ENCODE measurements at regions not wholly inside any gene's neighbourhood (a gene's known extent, or its start where the extent isn't known, plus 50 kb on each side); places are given as distances from the start of the nearest gene placed in this dataset.

DNA sequence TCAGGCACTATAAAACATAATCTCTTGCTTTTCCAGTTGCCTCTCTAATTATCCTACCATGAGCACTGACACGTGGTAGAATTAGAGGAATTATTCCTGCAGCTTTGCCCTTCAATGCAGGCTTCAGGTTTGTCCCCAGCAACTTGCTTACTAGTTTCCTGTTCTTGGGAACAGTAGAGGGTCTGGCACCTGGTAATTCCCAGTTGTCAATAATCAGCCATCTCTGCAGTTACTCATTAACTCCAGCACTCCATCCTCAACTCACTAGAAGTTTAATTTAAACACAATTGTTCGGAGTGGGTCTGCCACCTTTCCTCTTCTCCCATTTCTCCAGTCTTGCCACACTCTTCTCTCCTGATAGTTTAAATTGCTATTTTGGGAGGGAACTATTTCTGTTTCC, 324.3 kb upstream of the KIAA1217 start:
- Histone ChIP-seq H3K79me1 (ENCODE audit: low read depth, low read length) (no peaks in the 10 kb centered on the region), H3K14ac (ENCODE audit: insufficient read length) (no peak overlapping the region), H2BK5ac (ENCODE audit: low read depth, low read length) (no peak overlapping the region), H3K9ac (replicated peaks in 1 of 4; ENCODE audit: extremely low read depth in 1 of 4, low read depth in 3 of 4, low read length in 3 of 4) (no peak overlapping the region), H3K4me3 (ENCODE audit: extremely low read depth in 1 of 4, insufficient read depth in 2 of 4, low read depth in 3 of 4, low read length in 4 of 4) (no peak overlapping the region), H3K79me2 (ENCODE audit: control insufficient read depth in 1 of 2, insufficient read depth in 2 of 2, low read length in 2 of 2) (no peaks in the 10 kb centered on the region), H3K18ac (ENCODE audit: extremely low read depth, low read length) (no peak overlapping the region), H3K4me2 (ENCODE audit: insufficient read depth in 1 of 2, low read depth in 2 of 2, low read length in 2 of 2) (no peak overlapping the region), H2AK5ac (ENCODE audit: low read depth, low read length) (no peak overlapping the region), H4K8ac (ENCODE audit: extremely low read depth, insufficient read depth, low read length) (no peak overlapping the region), H4K91ac (replicated peaks; ENCODE audit: insufficient read length, low read length) (no peak overlapping the region), H2BK15ac (ENCODE audit: low read length) (no peak overlapping the region), H3K27me3 (replicated peaks in 1 of 4; ENCODE audit: control insufficient read depth in 3 of 4, extremely low read depth in 1 of 4, insufficient read depth in 3 of 4, low read length in 3 of 4) (no peaks in the 10 kb centered on the region), H4K20me1 (replicated peaks in 1 of 2; ENCODE audit: control insufficient read depth in 1 of 2, insufficient read depth in 2 of 2, low read length in 2 of 2) (no peaks in the 10 kb centered on the region), H3K23me2 (ENCODE audit: low read depth, low read length) (no peaks in the 10 kb centered on the region), H2BK12ac (ENCODE audit: low read depth, low read length) (no peak overlapping the region), H3K23ac (ENCODE audit: insufficient read length) (no peak overlapping the region), H2AFZ (ENCODE audit: low read length) (no peak overlapping the region), H3K27ac (ENCODE audit: low read depth, low read length) (no peak overlapping the region), H2BK20ac (ENCODE audit: low read length) (no peak overlapping the region), H3K9me3 (ENCODE audit: insufficient read depth in 2 of 2, low read depth in 1 of 2, low read length in 1 of 2) (no peaks in the 10 kb centered on the region), H3K36me3 (ENCODE audit: control insufficient read depth in 2 of 4, insufficient read depth in 4 of 4, low read length in 3 of 4) (no peaks in the 10 kb centered on the region), H4K5ac (ENCODE audit: insufficient read length, low read depth, low read length) (no peak overlapping the region), H3K56ac (replicated peaks; ENCODE audit: insufficient read length, low read depth, low read length) (no peak overlapping the region), H3K4me1 (replicated peaks in 1 of 4; ENCODE audit: control insufficient read depth in 3 of 4, insufficient read depth in 4 of 4, low read length in 3 of 4) (no peaks in the 10 kb centered on the region), H2BK120ac (replicated peaks; ENCODE audit: low read depth, low read length) (no peak overlapping the region), H3K4ac (replicated peaks; ENCODE audit: insufficient read length, low read depth, low read length) (no peak overlapping the region)
- ChIA-PET CTCF (ENCODE audit: partially characterized antibody) (no interaction called here), POLR2A (ENCODE audit: partially characterized antibody) (no interaction called here)
- 81% methylated on average over 2 of the region's 2 CpGs; no CpG with 5 or more reads in 1 of the 2 experiments for WGBS, 2 experiments (ENCODE audit: extremely low coverage in 1 of 2, insufficient coverage in 1 of 2, insufficient read length in 1 of 2, insufficient replicate concordance in 2 of 2, low coverage in 1 of 2, low lambda C conversion rate in 2 of 2, missing lambda C conversion rate in 1 of 2)
- DNase-seq (ENCODE audit: low read depth in 1 of 2, low spot score in 2 of 2): no peak
- FAIRE-seq: no peak
- TF ChIP-seq PHF8 (conservative IDR thresholded peaks at IDR 0.05; ENCODE audit: low read depth, low read length): no peak
- no peak for TF ChIP-seq EZH2 (IDR thresholded peaks at IDR 0.05; ENCODE audit: low read depth, low read length, severe bottlenecking)
- no peak for TF ChIP-seq ZNF274 (IDR thresholded peaks at IDR 0.05; ENCODE audit: borderline replicate concordance, extremely low read depth, low read length)
- no peak for TF ChIP-seq TEAD4 (IDR thresholded peaks at IDR 0.05; ENCODE audit: low read depth, low read length)
- TF ChIP-seq RAD21 (IDR thresholded peaks at IDR 0.05 in 1 of 2, conservative IDR thresholded peaks at IDR 0.05 in 1 of 2; ENCODE audit: low read depth in 2 of 2, low read length in 2 of 2): no peak
- no peak for TF ChIP-seq CBX5 (IDR thresholded peaks at IDR 0.05; ENCODE audit: low read depth, low read length)
- no peak for TF ChIP-seq MAFK (IDR thresholded peaks at IDR 0.05; ENCODE audit: low read depth, low read length)
- TF ChIP-seq RXRA (IDR thresholded peaks at IDR 0.05; ENCODE audit: insufficient read depth, low read depth, low read length): no peak
- no peak for TF ChIP-seq POU5F1 (IDR thresholded peaks at IDR 0.05; ENCODE audit: low read depth, low read length)
- TF ChIP-seq, protein P1, sequence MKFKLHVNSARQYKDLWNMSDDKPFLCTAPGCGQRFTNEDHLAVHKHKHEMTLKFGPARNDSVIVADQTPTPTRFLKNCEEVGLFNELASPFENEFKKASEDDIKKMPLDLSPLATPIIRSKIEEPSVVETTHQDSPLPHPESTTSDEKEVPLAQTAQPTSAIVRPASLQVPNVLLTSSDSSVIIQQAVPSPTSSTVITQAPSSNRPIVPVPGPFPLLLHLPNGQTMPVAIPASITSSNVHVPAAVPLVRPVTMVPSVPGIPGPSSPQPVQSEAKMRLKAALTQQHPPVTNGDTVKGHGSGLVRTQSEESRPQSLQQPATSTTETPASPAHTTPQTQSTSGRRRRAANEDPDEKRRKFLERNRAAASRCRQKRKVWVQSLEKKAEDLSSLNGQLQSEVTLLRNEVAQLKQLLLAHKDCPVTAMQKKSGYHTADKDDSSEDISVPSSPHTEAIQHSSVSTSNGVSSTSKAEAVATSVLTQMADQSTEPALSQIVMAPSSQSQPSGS (IDR thresholded peaks at IDR 0.05; ENCODE audit: low read length): no peak
- TF ChIP-seq, protein P2, sequence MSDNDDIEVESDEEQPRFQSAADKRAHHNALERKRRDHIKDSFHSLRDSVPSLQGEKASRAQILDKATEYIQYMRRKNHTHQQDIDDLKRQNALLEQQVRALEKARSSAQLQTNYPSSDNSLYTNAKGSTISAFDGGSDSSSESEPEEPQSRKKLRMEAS (IDR thresholded peaks at IDR 0.05): no peak
- no peak for TF ChIP-seq SIX5 (IDR thresholded peaks at IDR 0.05; ENCODE audit: low read depth, low read length)
- no peak for TF ChIP-seq POLR2AphosphoS5 (IDR thresholded peaks at IDR 0.05; ENCODE audit: low read depth, low read length)
- no peak for TF ChIP-seq HDAC6 (IDR thresholded peaks at IDR 0.05; ENCODE audit: low read depth, low read length)
